ENCODE measurements at regions not wholly inside any gene's neighbourhood (a gene's known extent, or its start where the extent isn't known, plus 50 kb on each side); places are given as distances from the start of the nearest gene placed in this dataset.

DNA sequence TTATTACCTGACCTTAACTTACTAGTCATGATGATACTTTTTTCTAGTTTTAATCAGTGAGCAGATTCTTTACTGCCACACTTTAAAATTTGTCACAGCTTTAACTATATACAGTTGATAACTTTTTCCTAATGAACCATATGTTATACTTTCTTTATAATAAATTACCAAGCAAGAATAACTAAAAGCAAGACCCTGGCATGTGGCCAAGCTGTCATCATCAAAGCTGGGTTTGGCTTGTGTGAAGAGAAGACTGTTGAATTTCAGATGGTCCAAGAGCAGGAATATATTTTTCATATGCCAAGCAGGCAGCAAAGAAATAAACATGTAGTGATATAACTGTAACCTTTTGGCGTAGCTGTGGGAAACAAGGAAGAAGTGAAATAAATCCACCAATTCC is 93.5 kb downstream of the PUS7L start:
- in situ Hi-C loops (cut with HindIII; ENCODE audit: low pct_unique_long_range_greater_than_20kb, low sequenced_read_pairs): no loop called here
- DNase-seq (ENCODE audit: low read depth in 1 of 2, low spot score in 1 of 2): no peak

DNA sequence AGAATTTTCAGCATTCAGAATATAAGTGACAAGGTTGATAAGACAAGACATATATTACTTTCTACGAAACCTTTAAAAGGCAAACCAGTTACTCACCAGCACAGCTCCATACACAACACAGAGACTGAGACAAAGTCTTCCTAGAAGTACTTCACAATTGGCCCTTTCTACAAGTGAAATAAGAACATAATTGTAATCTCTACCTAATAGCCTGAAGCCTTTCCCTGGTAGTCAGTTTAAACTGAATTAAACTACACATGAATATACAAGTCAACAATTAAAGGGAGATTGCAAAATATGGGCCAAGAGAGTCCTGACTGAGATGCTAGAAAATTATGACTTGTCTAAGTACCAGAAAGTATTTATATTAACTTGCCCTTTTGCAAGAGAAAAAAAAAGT is 95.9 kb downstream of the PUS7L start:
- in situ Hi-C loops (cut with HindIII; ENCODE audit: low pct_unique_long_range_greater_than_20kb, low sequenced_read_pairs): no loop called here
- DNase-seq (ENCODE audit: low read depth in 1 of 2, low spot score in 1 of 2): no peak
- no peak for TF ChIP-seq JUND (IDR thresholded peaks at IDR 0.05; ENCODE audit: low read depth)

More for the DNA sequence above, 93.5 kb downstream of the PUS7L start:
- no peak for TF ChIP-seq JUND (IDR thresholded peaks at IDR 0.05; ENCODE audit: low read depth)

DNA sequence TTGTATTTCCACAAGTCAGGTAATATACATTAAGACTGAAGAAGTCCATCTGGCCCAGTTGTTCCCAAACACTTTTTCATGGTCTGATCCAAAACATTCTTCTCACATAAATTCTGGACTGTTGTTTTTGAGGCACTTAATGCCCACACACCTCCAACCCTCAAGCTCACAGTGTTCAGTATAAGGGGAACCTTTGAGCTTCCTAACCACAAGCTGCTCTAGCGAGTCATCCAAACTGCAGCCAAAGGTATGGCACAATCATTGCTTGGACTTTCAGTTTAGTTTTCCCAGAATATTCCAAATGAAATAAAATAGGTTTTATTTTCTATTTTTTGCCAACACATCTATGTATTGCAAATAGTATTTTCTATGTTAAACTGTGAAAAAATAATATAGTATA is 103.0 kb downstream of the PUS7L start:
- in situ Hi-C loops (cut with HindIII; ENCODE audit: low pct_unique_long_range_greater_than_20kb, low sequenced_read_pairs): no loop called here
- no peak for DNase-seq (ENCODE audit: low read depth in 1 of 2, low spot score in 1 of 2)
- TF ChIP-seq JUND (IDR thresholded peaks at IDR 0.05; ENCODE audit: low read depth): no peak

DNA sequence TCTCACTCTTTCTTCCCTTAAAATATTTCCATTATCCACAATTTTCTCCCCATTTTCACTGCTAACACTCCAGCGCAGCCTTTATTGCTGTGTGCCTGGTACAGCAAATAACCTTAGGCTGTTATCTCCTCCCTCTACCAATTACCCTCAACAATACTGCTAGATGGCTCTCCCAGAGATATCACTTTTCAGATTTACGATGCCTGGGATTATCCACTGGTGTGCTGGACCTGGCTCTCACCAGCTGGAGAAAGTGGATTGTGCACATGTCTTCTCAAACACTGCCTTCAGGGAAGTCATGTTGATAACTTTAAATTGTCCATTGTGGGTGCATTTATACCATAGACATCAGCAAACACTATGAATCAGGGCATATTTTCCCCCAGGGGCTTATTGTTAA is 101.9 kb upstream of the ADAMTS20 start:
- in situ Hi-C loops (cut with HindIII; ENCODE audit: low pct_unique_long_range_greater_than_20kb, low sequenced_read_pairs): no loop called here
- no peak for TF ChIP-seq JUND (IDR thresholded peaks at IDR 0.05; ENCODE audit: low read depth)
- peak in 1 of 2 experiments; percentile 24 for DNase-seq (ENCODE audit: low read depth in 1 of 2, low spot score in 1 of 2)

DNA sequence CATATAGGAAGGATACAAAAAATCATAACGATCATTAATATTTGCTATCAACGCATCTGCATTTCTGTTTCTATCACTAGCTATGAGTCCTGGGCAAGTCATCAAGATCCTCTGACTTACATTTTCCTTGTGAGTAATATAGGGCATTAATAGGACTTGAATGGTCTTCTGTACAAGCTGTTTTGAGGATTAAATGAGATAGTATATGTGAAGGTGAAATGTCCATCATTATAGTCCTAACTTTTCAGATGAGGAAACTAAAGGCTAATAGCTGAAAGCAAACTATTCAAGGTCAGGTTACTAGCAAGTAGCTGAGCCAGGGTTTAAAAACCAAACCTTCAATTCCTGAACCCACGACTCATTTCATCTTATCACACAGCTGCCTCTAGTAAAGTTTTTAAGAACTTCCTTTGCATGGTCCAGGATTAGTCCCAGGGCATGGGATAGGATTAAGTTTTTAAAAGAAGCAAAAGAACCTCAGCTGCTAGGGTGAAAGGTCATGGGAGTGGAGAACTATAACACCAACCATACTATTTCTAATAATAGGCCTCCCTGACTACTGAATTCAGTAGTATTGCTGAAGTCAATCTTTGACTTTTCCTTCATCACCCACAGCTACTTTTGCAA is 101.4 kb upstream of the ADAMTS20 start:
- in situ Hi-C loops (cut with HindIII; ENCODE audit: low pct_unique_long_range_greater_than_20kb, low sequenced_read_pairs): no loop called here
- no peak for DNase-seq (ENCODE audit: low read depth in 1 of 2, low spot score in 1 of 2)
- no peak for TF ChIP-seq JUND (IDR thresholded peaks at IDR 0.05; ENCODE audit: low read depth)

DNA sequence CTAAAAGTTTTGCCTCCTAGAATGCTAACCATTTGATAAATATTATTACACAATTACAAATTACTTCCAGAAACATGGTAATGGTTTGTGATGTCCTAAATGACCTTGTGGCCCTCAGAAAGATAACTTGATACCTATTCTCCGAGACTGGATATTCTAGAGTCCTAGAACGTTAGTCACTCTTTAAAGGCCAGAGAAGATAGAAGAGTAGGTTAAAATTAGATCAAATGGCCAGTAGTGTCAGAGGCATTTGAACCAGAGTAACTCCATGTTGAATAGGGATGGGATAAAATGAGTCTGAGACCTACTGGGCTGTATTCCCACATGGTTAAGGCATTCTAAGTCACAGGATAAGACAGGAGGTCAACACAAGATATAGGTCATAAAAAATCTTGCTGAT is 96.6 kb upstream of the ADAMTS20 start:
- DNase-seq (ENCODE audit: low read depth in 1 of 2, low spot score in 1 of 2): no peak
- in situ Hi-C loops (cut with HindIII; ENCODE audit: low pct_unique_long_range_greater_than_20kb, low sequenced_read_pairs): no loop called here
- TF ChIP-seq JUND (IDR thresholded peaks at IDR 0.05; ENCODE audit: low read depth): no peak

DNA sequence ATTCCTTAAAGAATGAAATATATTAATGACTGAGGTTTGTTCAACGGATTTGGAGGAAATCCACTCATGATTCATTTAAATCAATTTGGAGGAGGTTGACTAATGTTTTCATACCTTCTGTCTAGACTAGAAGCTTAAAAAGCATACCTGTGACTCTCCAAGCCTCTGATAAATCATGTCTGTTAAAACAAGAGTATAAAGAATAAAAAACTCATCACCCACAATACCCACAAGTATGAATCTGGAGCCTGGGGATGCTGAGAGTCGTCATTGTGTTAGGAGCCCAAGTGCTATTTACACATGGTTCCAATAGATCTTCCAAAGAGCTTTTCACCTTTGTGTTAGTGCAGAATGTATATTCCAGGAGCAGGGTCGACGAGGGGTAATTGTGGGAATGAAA is 86.8 kb upstream of the ADAMTS20 start:
- in situ Hi-C loops (cut with HindIII; ENCODE audit: low pct_unique_long_range_greater_than_20kb, low sequenced_read_pairs): no loop called here
- TF ChIP-seq JUND (IDR thresholded peaks at IDR 0.05; ENCODE audit: low read depth): no peak
- no peak for DNase-seq (ENCODE audit: low read depth in 1 of 2, low spot score in 1 of 2)

DNA sequence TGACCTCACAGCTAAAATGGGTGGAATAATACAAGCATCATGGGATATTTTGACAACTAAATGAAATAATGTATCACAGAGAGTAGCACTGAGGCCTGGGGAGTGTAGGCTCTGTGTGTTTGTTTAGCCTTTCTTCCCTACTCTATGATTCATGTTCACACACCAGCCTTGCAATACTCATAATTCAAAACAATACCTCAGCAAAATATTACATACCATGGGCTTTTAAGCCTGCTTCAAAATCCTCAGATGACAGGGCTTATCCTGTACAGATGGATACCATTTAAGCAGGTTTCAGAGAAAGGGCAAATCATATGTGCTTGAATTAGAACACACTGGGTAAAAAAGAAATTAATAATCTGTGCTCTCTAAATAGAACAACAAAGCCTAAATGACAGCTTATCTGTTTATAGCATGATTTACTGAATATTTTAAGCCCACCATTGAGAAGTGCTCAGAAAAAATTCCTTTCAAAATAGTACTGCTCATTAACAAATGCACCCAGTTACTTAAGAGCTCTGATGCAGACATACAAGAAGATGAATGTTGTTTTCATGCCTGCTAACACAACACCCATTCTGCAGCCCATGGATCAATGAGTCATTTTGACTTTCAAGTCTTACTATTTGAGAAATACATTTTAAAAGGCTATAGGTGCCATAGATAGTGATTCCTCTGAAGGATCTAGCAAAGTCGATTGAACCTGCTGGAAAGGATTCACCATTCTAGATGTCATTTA is 84.9 kb upstream of the ADAMTS20 start:
- in situ Hi-C loops (cut with HindIII; ENCODE audit: low pct_unique_long_range_greater_than_20kb, low sequenced_read_pairs): no loop called here
- no peak for DNase-seq (ENCODE audit: low read depth in 1 of 2, low spot score in 1 of 2)
- no peak for TF ChIP-seq JUND (IDR thresholded peaks at IDR 0.05; ENCODE audit: low read depth)

DNA sequence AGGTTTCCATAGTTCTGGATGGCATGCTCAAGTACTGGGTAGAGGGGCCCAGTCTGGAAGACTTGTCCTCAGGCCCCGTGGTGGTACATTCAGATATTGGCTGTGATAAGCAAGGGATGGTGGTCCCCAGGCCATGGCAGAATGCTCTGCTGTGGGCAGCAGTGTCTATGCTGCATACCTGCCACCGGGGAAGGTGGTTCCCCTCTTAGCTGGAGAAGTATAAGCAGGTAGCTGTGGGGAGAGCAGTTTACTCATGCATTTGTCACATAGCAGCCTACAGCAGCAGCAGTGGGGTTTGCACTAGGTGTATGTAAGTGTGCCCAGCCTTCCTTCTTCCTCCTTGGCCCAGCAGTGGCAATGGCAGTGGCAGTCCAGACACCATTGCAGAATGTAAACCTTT is 69.3 kb upstream of the ADAMTS20 start:
- DNase-seq (ENCODE audit: low read depth in 1 of 2, low spot score in 1 of 2): no peak
- in situ Hi-C loops (cut with HindIII; ENCODE audit: low pct_unique_long_range_greater_than_20kb, low sequenced_read_pairs): no loop called here
- no peak for TF ChIP-seq JUND (IDR thresholded peaks at IDR 0.05; ENCODE audit: low read depth)

DNA sequence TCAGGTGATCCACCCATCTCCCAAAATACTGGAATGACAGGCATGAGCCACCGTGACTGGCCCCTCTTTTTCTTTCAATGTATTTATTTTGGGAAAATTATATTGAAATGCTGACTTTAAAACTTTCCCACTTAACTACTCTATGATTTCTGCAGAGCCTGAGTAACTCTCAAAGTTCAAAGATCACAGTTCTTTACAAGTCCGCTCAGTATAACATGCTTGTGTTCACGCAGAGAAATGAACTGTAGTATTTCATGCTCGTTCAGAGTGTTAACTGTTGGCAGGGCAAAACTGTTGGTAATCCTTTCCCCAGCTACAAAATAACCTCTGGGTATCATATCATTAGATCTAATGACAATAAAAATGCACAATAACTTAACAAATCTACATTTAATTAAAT is 50.7 kb upstream of the ADAMTS20 start:
- in situ Hi-C loops (cut with HindIII; ENCODE audit: low pct_unique_long_range_greater_than_20kb, low sequenced_read_pairs): no loop called here
- TF ChIP-seq JUND (IDR thresholded peaks at IDR 0.05; ENCODE audit: low read depth): no peak
- DNase-seq (ENCODE audit: low read depth in 1 of 2, low spot score in 1 of 2): no peak
